ENCODE measurements at regions not wholly inside any gene's neighbourhood (a gene's known extent, or its start where the extent isn't known, plus 50 kb on each side); places are given as distances from the start of the nearest gene placed in this dataset.
A peak's percentile ranks its signal among the peaks of the same experiment; 100 is the strongest.

DNA sequence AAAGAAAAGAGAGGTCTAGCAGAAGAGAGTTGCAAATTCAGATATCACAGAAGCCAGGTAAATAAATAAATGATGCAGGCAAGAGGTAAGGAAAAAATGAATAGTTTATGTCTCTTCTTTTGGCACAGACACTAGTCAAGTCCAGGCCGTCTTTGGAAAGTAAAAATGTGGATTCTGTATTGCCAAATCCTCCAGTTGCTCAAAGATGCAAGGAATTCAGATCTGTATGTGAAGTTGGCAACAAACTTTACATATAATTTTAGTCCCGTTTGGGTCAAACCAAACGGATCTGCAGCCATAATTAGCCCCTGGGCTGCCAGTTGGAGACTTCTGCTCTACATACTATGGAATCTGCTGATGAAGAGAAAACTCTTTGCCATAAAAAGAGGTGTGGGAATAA, 200.5 kb upstream of the RND3 start:
- TF ChIP-seq MYC (IDR thresholded peaks at IDR 0.05; ENCODE audit: low read depth, low read length), result no peak
- TF ChIP-seq, protein P1, sequence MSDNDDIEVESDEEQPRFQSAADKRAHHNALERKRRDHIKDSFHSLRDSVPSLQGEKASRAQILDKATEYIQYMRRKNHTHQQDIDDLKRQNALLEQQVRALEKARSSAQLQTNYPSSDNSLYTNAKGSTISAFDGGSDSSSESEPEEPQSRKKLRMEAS (IDR thresholded peaks at IDR 0.05; ENCODE audit: low read depth, low read length), result no peak
- TF ChIP-seq POLR2A (IDR thresholded peaks at IDR 0.05; ENCODE audit: extremely low read depth, insufficient read length), result no peak
- TF ChIP-seq, protein P2, sequence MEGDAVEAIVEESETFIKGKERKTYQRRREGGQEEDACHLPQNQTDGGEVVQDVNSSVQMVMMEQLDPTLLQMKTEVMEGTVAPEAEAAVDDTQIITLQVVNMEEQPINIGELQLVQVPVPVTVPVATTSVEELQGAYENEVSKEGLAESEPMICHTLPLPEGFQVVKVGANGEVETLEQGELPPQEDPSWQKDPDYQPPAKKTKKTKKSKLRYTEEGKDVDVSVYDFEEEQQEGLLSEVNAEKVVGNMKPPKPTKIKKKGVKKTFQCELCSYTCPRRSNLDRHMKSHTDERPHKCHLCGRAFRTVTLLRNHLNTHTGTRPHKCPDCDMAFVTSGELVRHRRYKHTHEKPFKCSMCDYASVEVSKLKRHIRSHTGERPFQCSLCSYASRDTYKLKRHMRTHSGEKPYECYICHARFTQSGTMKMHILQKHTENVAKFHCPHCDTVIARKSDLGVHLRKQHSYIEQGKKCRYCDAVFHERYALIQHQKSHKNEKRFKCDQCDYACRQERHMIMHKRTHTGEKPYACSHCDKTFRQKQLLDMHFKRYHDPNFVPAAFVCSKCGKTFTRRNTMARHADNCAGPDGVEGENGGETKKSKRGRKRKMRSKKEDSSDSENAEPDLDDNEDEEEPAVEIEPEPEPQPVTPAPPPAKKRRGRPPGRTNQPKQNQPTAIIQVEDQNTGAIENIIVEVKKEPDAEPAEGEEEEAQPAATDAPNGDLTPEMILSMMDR (IDR thresholded peaks at IDR 0.05; ENCODE audit: low read depth, low read length), result no peak
- H3K4me3 ChIP-seq (ENCODE audit: low read depth, low read length), result no peak overlapping the region
- no peak for DNase-seq (ENCODE audit: low read depth)

DNA sequence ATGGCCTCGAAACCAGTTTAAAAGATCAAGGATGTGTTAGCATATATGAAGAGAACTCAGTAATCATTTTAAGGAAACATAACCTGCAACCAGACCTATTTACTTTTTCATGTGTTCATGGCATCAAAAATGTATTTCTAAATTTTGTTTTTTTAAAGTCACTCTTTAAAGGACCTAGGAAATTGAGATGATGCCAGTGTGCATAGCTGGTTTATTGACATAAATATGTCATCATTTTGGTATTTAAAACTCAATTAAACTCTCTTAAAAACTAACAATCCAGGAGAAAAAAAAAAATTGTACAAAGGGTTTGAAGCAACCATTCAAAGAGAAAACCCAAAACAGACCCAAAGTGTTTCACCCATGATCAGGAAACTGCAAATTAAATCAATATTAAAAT, 198.9 kb upstream of the RND3 start:
- DNase-seq (ENCODE audit: low read depth), result no peak
- H3K4me3 ChIP-seq (ENCODE audit: low read depth, low read length), result no peak overlapping the region
- TF ChIP-seq MYC (IDR thresholded peaks at IDR 0.05; ENCODE audit: low read depth, low read length) (no peak), POLR2A (IDR thresholded peaks at IDR 0.05; ENCODE audit: extremely low read depth, insufficient read length) (no peak)
- TF ChIP-seq, protein P1 (IDR thresholded peaks at IDR 0.05; ENCODE audit: low read depth, low read length), result no peak
- TF ChIP-seq, protein P2 (IDR thresholded peaks at IDR 0.05; ENCODE audit: low read depth, low read length), result no peak

DNA sequence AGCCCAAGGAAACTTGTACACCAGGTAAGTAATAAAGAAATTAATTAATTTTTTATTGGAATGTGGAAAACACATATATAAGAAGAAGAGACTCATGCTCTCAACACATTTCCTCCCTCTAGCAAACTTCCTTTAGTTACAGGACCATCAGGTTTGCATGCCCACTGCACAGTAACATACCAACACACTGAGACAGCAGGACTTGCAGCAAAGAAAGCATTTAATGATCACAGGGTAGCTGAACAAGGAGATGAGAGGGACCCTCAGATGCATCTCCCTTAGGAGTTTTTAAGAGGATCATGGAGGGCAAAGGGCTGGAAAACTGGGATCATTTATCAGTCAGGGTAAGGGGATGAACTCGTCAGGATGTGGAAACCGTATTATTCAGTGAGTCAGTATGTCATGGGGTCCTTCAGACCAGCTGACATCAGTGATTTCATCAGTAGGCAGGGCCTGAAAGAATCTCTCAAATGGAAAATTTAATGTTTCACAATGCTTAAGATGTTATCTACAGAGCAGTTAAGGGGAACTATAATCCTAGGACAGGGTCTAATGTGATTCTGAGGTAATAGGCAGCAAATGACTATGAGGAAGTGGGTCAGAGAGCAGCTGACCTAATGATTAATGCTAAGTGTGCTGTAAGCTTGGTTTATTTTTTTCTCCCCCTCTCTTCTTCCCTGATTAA, 193.8 kb upstream of the RND3 start:
- TF ChIP-seq POLR2A (IDR thresholded peaks at IDR 0.05; ENCODE audit: extremely low read depth, insufficient read length) (no peak), MYC (IDR thresholded peaks at IDR 0.05; ENCODE audit: low read depth, low read length) (no peak)
- TF ChIP-seq, protein P1 (IDR thresholded peaks at IDR 0.05; ENCODE audit: low read depth, low read length), result no peak
- TF ChIP-seq, protein P2 (IDR thresholded peaks at IDR 0.05; ENCODE audit: low read depth, low read length), result no peak
- DNase-seq (ENCODE audit: low read depth), result peak; percentile 66
- H3K4me3 ChIP-seq (ENCODE audit: low read depth, low read length), result no peak overlapping the region

- DNase-seq (ENCODE audit: low read depth), result no peak
- TF ChIP-seq, protein P2 (IDR thresholded peaks at IDR 0.05; ENCODE audit: low read depth, low read length), result no peak
- TF ChIP-seq MYC (IDR thresholded peaks at IDR 0.05; ENCODE audit: low read depth, low read length) (no peak), POLR2A (IDR thresholded peaks at IDR 0.05; ENCODE audit: extremely low read depth, insufficient read length) (no peak)
- TF ChIP-seq, protein P1 (IDR thresholded peaks at IDR 0.05; ENCODE audit: low read depth, low read length), result no peak
- H3K4me3 ChIP-seq (ENCODE audit: low read depth, low read length), result no peak overlapping the region
These were observed 192.1 kb upstream of the RND3 start for GRCh38 chr2:150679456-150680120.

DNA sequence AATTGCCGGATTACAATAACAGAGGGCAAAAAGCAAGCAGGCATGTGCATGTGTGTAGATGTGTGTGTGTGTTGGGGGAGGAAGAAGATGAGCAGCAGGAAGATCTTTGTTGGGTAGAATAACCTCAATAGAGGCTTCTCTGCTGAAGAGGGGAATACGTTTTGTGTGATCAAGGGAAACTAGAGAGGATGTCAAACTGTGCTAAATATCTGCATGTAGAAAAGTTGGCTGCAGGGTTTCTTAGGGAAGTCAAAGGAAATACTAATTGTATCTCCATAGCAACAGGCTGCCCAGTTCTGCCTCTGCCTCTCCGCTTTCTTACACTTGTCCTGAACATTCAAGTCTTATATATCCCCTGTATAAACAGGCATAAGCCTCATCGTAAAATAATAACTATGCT, 190.1 kb upstream of the RND3 start:
- H3K4me3 ChIP-seq (ENCODE audit: low read depth, low read length), result no peak overlapping the region
- DNase-seq (ENCODE audit: low read depth), result no peak
- TF ChIP-seq POLR2A (IDR thresholded peaks at IDR 0.05; ENCODE audit: extremely low read depth, insufficient read length) (no peak), MYC (IDR thresholded peaks at IDR 0.05; ENCODE audit: low read depth, low read length) (no peak)

GRCh38 chr2:150676747-150677383, 189.4 kb upstream of the RND3 start:
- TF ChIP-seq, protein P1 (IDR thresholded peaks at IDR 0.05; ENCODE audit: low read depth, low read length), result no peak
- TF ChIP-seq MYC (IDR thresholded peaks at IDR 0.05; ENCODE audit: low read depth, low read length), result no peak
- TF ChIP-seq, protein P2 (IDR thresholded peaks at IDR 0.05; ENCODE audit: low read depth, low read length), result no peak
- no peak for TF ChIP-seq POLR2A (IDR thresholded peaks at IDR 0.05; ENCODE audit: extremely low read depth, insufficient read length)
- DNase-seq (ENCODE audit: low read depth), result no peak

More at GRCh38 chr2:150676747-150677383, 189.4 kb upstream of the RND3 start:
- H3K4me3 ChIP-seq (ENCODE audit: low read depth, low read length), result no peak overlapping the region

Data from NB4 (cell line).